K562 (cell line): ENCODE measurements at regions not wholly inside any gene's neighbourhood (a gene's known extent, or its start where the extent isn't known, plus 50 kb on each side); places are given as distances from the start of the nearest gene placed in this dataset.
A peak's percentile ranks its signal among the peaks of the same experiment; 100 is the strongest.

Source experiments
- HNRNPLL ChIP-seq: fragments of 200-400 bp; formaldehyde crosslinking; IDR thresholded peaks from 2 replicates; pipeline ENCODE4 v1.6.1; 2017; ENCODE audit warnings: low read length, low read depth, mild to moderate bottlenecking; ENCODE audit not compliant: poor library complexity, severe bottlenecking
- L3MBTL2 ChIP-seq: fragments of 450-650 bp; IDR thresholded peaks from 2 replicates; pipeline ENCODE4 v1.6.1; 2016; ENCODE audit warnings: mild to moderate bottlenecking, moderate library complexity
- MTA1 ChIP-seq: fragments of 450-650 bp; IDR thresholded peaks from 2 replicates; pipeline ENCODE4 v1.6.1; 2017; ENCODE audit warnings: borderline replicate concordance
- NRF1 ChIP-seq, 2 experiments: fragments of 450-650 bp; IDR thresholded peaks in 1 of 2; conservative IDR thresholded peaks in 1 of 2; 2 replicates each; pipeline ENCODE4 v1.6.1; 2014; ENCODE audit warnings: mild to moderate bottlenecking in 2 of 2
- SMC3 ChIP-seq: conservative IDR thresholded peaks from 2 replicates; pipeline ENCODE4 v1.6.1; 2011; ENCODE audit warnings: low read depth, low read length, improper control_type of control experiment; ENCODE audit not compliant: insufficient read depth
- TBP ChIP-seq: optimal IDR thresholded peaks from 2 replicates; pipeline ENCODE3; 2011; ENCODE audit warnings: low read depth, low read length, improper control_type of control experiment
- YBX1 ChIP-seq: fragments of 450-650 bp; IDR thresholded peaks from 2 replicates; pipeline ENCODE4 v1.7.1; 2016; ENCODE audit warnings: mild to moderate bottlenecking
- ZNF224 ChIP-seq: sonication (generic); formaldehyde crosslinking; IDR thresholded peaks from 2 replicates; pipeline ENCODE4 v1.8.0; 2022; ENCODE audit warnings: mild to moderate bottlenecking, missing genetic modification reagents
- ZNF282 ChIP-seq: sonication (generic); formaldehyde crosslinking; IDR thresholded peaks from 2 replicates; pipeline ENCODE4 v1.8.1; 2023; ENCODE audit warnings: missing genetic modification reagents
- ZNF584 ChIP-seq: fragments of 200-800 bp; sonication (Bioruptor generic); IDR thresholded peaks from 2 replicates; pipeline ENCODE4 v1.6.1; 2016; ENCODE audit warnings: low read depth, mild to moderate bottlenecking, missing genetic modification characterization, missing compliant biosample characterization
- ZNF696 ChIP-seq: fragments of 250-450 bp; sonication (Bioruptor Pico); conservative IDR thresholded peaks from 2 replicates; pipeline ENCODE4 v1.4.0; 2020; ENCODE audit warnings: mild to moderate bottlenecking, moderate library complexity
- ZNF766 ChIP-seq: fragments of 200-800 bp; sonication (Bioruptor generic); conservative IDR thresholded peaks from 2 replicates; pipeline ENCODE4 v1.6.1; 2016; ENCODE audit warnings: missing genetic modification characterization, missing compliant biosample characterization
- ZNF79 ChIP-seq: fragments of 250-450 bp; sonication (Bioruptor Pico); IDR thresholded peaks from 2 replicates; pipeline ENCODE4 v1.4.0; 2020; ENCODE audit warnings: low read depth, mild to moderate bottlenecking, moderate library complexity
- TF ChIP-seq, protein P1 (sequence below): fragments of 450-650 bp; conservative IDR thresholded peaks from 2 replicates; pipeline ENCODE4 v1.6.1; 2016; ENCODE audit warnings: missing genetic modification characterization, low read depth, mild to moderate bottlenecking, missing compliant biosample characterization, moderate library complexity
- TF ChIP-seq, protein P2 (sequence below): fragments of 250-450 bp; sonication (Bioruptor Pico); IDR thresholded peaks from 2 replicates; pipeline ENCODE4 v1.4.0; 2020; ENCODE audit warnings: borderline replicate concordance
- TF ChIP-seq, protein P3 (sequence below): sonication (generic); formaldehyde crosslinking; IDR thresholded peaks from 2 replicates; pipeline ENCODE4 v1.8.0; 2023; ENCODE audit warnings: mild to moderate bottlenecking, missing genetic modification reagents
- TF ChIP-seq, protein P4 (sequence below): fragments of 450-650 bp; IDR thresholded peaks from 2 replicates; pipeline ENCODE4 v1.6.1; 2017; ENCODE audit warnings: antibody characterized with exemption, mild to moderate bottlenecking

DNA sequence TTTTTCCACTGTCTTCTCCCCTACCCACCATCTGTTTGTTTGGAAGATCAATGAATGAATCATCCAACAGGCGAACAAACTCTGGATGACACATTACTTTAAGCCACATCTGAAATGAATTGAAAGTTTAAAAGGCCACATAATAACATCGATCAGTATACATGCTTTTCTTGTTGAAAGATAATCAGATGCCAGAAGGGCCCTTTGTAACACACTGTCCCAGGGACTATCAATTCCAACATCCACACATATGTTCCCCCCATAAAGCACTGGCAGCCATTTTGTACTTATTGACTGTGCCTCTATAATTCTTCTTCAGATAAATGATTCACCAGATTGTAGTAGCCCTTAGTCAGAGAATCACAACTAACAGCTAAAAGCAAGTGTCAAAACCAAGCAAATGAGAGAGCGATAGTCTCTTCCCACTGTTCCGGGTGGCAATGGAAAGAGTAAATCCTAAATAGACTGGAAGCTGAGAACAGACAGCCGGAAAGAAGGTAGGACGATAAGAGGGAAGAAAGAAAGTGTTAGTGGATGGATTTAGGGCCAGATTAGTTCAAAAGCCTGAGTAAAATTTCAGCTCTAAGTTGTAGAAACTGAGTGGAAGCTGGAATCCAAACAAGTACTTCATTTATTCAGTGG, 184.9 kb upstream of the TENT5A start (continued):
- TF ChIP-seq L3MBTL2 = no peak
- TF ChIP-seq, protein P1, sequence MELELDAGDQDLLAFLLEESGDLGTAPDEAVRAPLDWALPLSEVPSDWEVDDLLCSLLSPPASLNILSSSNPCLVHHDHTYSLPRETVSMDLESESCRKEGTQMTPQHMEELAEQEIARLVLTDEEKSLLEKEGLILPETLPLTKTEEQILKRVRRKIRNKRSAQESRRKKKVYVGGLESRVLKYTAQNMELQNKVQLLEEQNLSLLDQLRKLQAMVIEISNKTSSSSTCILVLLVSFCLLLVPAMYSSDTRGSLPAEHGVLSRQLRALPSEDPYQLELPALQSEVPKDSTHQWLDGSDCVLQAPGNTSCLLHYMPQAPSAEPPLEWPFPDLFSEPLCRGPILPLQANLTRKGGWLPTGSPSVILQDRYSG (tag) = no peak
- TF ChIP-seq ZNF766 (CRISPR knock-in tag) = peak; percentile 47; the same call in 1 of the 2 replicates
- TF ChIP-seq, protein P2, sequence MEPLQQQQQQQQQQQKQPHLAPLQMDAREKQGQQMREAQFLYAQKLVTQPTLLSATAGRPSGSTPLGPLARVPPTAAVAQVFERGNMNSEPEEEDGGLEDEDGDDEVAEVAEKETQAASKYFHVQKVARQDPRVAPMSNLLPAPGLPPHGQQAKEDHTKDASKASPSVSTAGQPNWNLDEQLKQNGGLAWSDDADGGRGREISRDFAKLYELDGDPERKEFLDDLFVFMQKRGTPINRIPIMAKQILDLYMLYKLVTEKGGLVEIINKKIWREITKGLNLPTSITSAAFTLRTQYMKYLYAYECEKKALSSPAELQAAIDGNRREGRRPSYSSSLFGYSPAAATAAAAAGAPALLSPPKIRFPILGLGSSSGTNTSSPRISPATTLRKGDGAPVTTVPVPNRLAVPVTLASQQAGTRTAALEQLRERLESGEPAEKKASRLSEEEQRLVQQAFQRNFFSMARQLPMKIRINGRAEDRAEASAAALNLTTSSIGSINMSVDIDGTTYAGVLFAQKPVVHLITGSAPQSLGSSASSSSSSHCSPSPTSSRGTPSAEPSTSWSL (CRISPR knock-in tag) = no peak
- TF ChIP-seq, protein P3, sequence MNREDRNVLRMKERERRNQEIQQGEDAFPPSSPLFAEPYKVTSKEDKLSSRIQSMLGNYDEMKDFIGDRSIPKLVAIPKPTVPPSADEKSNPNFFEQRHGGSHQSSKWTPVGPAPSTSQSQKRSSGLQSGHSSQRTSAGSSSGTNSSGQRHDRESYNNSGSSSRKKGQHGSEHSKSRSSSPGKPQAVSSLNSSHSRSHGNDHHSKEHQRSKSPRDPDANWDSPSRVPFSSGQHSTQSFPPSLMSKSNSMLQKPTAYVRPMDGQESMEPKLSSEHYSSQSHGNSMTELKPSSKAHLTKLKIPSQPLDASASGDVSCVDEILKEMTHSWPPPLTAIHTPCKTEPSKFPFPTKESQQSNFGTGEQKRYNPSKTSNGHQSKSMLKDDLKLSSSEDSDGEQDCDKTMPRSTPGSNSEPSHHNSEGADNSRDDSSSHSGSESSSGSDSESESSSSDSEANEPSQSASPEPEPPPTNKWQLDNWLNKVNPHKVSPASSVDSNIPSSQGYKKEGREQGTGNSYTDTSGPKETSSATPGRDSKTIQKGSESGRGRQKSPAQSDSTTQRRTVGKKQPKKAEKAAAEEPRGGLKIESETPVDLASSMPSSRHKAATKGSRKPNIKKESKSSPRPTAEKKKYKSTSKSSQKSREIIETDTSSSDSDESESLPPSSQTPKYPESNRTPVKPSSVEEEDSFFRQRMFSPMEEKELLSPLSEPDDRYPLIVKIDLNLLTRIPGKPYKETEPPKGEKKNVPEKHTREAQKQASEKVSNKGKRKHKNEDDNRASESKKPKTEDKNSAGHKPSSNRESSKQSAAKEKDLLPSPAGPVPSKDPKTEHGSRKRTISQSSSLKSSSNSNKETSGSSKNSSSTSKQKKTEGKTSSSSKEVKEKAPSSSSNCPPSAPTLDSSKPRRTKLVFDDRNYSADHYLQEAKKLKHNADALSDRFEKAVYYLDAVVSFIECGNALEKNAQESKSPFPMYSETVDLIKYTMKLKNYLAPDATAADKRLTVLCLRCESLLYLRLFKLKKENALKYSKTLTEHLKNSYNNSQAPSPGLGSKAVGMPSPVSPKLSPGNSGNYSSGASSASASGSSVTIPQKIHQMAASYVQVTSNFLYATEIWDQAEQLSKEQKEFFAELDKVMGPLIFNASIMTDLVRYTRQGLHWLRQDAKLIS = no peak
- no peak for TF ChIP-seq SMC3
- TF ChIP-seq ZNF224 (CRISPR knock-in tag) = no peak
- no peak for TF ChIP-seq HNRNPLL
- no peak for TF ChIP-seq ZNF79 (CRISPR knock-in tag)
- no peak for TF ChIP-seq MTA1
- no peak for TF ChIP-seq NRF1 (conservative IDR thresholded peaks at IDR 0.05 in 1 of 2, IDR thresholded peaks at IDR 0.05 in 1 of 2)
- no peak for TF ChIP-seq ZNF696 (CRISPR knock-in tag)
- TF ChIP-seq TBP = no peak
- TF ChIP-seq ZNF282 = no peak
- TF ChIP-seq YBX1 = no peak
- TF ChIP-seq ZNF584 (CRISPR knock-in tag) = peak; percentile 65
- TF ChIP-seq, protein P4, sequence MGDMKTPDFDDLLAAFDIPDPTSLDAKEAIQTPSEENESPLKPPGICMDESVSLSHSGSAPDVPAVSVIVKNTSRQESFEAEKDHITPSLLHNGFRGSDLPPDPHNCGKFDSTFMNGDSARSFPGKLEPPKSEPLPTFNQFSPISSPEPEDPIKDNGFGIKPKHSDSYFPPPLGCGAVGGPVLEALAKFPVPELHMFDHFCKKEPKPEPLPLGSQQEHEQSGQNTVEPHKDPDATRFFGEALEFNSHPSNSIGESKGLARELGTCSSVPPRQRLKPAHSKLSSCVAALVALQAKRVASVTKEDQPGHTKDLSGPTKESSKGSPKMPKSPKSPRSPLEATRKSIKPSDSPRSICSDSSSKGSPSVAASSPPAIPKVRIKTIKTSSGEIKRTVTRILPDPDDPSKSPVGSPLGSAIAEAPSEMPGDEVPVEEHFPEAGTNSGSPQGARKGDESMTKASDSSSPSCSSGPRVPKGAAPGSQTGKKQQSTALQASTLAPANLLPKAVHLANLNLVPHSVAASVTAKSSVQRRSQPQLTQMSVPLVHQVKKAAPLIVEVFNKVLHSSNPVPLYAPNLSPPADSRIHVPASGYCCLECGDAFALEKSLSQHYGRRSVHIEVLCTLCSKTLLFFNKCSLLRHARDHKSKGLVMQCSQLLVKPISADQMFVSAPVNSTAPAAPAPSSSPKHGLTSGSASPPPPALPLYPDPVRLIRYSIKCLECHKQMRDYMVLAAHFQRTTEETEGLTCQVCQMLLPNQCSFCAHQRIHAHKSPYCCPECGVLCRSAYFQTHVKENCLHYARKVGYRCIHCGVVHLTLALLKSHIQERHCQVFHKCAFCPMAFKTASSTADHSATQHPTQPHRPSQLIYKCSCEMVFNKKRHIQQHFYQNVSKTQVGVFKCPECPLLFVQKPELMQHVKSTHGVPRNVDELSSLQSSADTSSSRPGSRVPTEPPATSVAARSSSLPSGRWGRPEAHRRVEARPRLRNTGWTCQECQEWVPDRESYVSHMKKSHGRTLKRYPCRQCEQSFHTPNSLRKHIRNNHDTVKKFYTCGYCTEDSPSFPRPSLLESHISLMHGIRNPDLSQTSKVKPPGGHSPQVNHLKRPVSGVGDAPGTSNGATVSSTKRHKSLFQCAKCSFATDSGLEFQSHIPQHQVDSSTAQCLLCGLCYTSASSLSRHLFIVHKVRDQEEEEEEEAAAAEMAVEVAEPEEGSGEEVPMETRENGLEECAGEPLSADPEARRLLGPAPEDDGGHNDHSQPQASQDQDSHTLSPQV = peak; percentile 80
